ENCODE measurements at regions not wholly inside any gene's neighbourhood (a gene's known extent, or its start where the extent isn't known, plus 50 kb on each side); places are given as distances from the start of the nearest gene placed in this dataset.

DNA sequence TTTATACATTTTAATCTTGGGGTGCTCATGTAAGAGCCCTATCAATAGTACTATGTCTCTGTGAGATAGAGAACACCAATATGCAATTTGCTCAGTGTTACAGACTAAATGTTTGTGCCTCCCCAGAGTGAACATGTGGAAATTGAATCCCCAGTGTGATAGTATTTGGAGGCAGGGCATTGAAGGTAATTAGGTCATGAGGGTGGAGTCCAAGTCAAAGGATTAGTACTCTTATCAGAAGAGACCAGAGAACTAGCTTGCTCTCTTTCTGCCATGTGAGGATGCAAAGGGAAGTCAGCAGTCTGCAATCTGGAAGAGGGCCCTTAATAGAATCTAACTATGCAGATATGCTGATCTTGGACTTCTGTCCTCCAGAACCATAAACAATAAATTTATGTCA lies 1317.0 kb downstream of the STIM2 start:
- intact Hi-C loops (cut with micrococcal nuclease): no loop called here

DNA sequence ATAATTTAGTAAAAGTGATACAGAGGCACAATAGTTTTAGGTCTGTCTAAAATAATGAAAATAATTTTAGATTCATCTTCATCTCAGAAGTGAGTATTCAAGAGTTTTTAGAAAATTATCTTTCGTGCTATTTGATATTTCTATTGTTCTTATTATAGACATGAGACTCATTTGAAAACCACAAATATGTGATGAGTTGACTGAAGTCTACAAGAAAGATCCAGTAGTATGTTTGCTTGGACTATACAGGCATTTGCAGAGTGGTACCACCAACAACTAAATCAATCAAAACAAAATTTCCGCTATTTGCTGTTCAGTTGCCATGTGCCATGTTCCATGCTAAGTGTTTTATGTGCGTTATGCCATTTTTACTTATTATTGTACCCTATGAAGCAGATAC lies 1318.5 kb downstream of the STIM2 start:
- intact Hi-C loops (cut with micrococcal nuclease): no loop called here

DNA sequence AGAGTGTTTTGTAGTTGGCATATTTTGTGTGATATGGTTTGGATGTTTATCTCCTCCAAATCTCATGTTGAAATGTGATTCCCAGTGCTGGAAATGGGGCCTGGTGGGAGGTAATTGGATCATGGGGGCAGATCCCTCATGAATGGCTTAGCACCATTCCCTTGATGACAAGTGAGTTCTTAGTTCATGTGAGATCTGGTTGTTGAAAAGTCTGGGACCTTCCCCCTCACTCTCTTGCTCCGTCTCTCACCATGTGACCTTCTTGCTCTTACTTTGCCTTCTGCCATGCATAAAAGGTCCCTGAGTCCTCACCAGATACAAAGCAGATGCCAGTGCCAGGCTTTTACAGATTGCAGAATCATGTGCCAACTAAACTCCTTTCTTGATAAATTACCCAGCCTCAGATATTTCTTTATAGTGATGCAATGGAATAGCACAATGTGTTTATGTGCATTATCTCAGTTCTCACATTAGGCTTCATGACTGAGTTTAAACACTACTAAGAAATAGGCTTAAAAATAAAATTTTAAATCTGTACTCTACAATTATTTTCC lies 1348.8 kb downstream of the STIM2 start:
- intact Hi-C loops (cut with micrococcal nuclease): no loop called here

DNA sequence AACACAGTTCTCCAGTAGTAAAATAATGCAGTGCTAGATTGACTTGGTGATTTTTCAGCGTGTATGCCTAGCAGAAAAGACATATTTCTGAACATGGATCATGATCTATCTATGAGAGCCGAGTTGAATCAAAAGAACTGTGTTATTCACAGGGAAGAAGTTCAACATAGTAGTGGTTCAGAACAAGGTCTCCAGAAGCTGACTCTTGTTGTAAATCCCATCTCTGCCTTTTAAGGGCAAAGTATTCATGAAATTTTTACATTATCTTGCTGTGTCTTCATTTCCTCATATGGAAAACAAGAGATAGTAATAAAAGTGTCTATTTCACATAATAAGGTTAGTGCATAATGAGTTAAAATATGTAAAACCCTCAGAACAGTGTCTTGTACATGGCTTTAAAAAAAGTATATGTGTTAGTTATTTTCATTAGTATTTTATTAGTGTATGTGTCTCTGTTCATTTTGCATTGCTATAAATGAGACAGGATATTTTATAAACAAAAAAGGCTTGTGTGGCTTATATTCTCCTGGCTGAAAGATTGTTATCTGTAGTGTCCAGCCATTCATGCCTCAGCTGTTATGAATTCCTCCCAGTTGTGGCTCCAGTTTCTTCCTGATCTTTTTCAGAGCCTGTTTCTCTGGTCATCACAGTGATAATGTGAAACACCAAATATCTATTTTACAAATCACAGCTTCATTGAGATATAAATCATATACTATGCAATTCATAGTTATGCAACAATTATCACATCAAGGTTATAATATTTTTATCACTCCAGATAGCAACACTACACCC lies 1351.2 kb downstream of the STIM2 start:
- intact Hi-C loops (cut with micrococcal nuclease): no loop called here

DNA sequence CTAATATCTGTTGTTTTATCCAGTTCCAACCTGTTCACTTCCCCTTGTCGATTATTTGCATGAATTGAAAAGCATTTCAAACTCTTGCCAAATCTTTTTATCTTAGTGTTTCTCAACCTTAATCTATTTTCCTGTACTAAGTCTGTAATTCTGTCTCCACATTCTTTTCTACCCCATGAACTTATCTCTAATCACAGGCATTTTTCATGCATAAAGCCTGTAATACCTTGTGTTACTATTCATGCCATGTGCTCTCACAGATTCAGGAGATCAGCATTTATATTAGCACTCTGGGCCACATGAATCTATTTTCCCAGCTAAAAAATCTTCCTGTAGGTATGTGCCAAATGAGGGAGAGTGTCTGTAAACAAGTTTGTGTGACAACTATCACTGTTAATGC lies 1360.9 kb downstream of the STIM2 start:
- intact Hi-C loops (cut with micrococcal nuclease): no loop called here

DNA sequence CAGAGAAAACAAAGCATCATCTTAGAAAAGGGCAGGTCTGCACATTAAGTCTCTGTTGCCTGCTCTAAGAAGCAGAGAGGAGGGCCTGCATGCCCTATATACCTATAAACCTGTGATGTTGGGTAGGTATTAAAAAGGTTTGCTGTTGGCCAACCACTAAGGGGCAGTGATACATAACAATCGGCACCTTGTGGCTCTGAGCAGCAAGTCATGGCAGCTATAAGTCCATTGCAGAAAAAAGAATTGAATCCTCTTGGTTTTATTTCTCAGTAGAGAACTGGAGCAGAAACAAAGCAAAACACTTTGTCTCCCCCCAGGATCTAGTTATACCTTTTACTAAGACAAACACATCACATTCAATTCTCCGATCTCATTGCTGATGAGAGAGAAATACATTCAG lies 1364.4 kb downstream of the STIM2 start:
- intact Hi-C loops (cut with micrococcal nuclease): no loop called here

DNA sequence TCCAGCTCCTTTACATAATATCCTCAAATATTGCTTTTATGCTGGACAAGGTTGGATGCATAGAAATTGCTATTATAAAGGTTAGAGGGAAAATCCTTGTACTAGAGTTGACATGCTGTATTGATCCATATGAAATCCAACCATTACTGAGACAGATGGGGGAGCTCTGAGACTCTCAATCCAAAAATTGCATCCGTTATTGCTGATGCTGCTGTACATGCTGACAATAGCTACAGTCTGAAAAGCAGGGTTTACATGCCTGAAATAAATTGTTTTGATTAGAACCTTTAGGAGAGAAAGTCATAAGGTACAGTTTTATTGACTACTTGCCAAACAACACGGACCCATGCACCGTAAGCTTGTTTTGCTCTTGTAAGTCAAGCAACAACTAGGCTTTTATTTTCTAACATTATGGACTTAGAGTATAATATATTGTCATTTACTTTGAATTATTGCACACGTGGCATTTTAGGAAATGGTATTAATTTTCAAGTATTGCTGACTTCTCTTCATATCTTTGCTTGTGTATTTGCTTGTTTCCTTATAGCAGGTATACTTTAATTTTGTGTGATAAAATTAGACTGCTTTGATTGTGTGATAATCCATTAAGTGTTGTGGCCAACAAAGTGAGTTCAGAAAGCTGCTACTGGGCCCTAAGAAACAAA lies 1365.2 kb downstream of the STIM2 start:
- intact Hi-C loops (cut with micrococcal nuclease): no loop called here

DNA sequence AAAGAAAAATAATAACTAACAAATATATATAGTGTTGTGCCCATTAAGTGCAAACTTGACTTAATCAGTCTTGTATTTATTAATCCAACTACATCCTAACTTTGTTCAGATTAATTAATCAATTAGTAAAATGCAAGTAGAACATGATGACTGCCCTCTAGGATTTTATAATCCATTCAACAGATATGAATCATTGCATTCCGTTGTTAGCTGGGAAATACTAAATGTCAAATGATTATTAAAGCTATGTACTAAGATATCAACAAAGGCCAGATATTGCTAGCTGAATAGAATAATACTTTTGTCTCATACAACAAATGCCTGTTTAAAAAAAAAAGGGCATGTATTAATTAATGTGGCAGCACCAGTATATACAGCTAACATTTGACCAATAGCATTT lies 1366.3 kb downstream of the STIM2 start:
- intact Hi-C loops (cut with micrococcal nuclease): no loop called here

DNA sequence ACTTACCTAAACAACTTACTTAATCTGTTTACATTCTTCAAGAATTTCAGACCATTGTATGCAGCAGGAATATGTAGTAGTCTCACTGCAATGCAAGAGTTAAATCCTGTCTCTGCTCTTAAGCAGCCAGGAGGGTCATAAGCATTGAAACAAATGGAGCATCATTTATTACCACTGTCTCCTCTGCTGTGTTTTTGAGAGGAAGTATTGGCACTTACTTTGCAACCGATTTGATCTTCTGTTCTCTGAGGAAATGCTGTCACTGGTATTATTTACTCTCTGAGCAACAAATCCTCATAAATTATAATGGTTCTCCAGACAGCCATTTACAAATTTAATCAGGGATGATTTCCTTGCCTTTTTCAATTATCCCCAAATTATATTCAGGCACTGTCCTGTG lies 1367.1 kb downstream of the STIM2 start:
- intact Hi-C loops (cut with micrococcal nuclease): no loop called here

DNA sequence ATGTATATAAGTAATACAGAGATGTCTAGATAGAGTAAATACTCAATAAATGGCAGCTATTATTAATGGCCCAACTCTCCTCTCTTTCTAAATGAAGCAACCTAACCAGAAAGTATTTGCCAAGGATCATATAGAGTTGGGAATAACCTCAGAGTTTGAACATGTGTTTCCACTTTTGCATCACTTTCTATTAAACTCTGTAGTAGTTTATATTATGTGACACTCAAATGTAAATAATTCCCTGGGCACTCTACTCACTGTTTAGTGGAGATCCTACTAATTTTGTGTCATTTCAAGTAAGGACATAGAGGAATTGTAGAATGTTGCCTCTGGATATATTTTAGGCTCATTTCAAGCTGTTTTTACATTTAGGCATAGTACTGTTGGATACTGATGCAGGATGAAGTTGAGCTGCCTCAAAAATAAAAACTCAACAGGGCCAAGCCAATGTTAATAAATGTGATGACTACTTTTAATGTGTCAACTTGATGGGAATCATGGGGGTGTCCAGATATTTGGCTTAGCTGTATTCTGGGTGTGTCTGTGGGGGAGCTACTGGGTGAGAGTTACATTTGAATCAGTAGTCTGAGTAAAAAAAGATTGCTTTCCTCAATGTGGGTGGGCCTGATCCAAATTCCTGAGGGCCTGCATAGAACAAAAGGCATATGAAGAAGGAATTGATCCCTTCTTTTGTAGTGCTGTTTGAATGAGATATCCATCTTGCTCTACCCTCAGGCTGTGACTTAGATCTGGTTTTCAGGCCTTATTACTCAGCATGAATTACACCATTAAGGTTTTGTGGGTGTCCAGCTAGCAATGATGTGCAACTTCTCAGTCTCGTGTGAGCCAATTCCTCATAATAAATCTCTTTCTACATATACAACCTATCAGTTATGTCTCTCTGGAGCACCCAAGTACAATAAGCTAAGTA lies 1368.2 kb downstream of the STIM2 start:
- intact Hi-C loops (cut with micrococcal nuclease): no loop called here

DNA sequence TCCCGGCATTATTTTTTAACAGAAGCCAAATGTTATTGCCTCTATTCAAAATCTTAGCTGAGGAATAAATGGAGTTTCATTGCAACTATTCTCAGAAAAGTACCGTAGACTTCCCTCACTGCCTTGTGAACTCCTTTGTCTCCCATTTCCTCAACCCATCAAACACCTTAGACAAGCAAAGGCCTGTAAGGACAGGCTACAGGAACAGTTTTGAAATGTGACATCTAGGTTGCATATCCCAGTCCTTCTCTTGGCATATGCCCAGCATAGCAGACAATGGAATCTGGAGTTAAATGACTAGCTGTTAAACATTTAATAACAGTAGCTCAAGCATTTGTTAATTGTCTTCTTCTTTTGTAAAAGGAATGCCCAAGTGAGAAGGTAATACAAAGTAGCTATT lies 1371.7 kb downstream of the STIM2 start:
- intact Hi-C loops (cut with micrococcal nuclease): no loop called here

DNA sequence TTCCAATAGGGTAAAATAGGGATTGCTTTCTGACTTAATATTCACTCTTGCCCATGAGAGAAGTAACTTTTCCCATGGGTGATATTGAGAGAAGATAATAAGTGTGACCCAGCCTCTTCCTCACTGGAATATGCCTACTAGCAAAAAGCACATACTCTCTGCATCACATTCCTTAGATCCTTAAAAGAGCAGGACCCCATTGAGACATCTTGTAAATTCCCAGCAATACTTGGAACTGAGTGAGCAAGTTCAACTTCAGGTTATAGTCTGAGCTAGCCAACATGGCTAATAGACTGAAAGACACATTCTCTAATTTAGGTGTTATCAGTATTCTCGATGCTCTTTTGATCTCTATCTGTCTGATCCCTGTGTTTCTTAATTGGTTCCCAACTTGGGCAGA lies 1372.3 kb downstream of the STIM2 start:
- intact Hi-C loops (cut with micrococcal nuclease): no loop called here

DNA sequence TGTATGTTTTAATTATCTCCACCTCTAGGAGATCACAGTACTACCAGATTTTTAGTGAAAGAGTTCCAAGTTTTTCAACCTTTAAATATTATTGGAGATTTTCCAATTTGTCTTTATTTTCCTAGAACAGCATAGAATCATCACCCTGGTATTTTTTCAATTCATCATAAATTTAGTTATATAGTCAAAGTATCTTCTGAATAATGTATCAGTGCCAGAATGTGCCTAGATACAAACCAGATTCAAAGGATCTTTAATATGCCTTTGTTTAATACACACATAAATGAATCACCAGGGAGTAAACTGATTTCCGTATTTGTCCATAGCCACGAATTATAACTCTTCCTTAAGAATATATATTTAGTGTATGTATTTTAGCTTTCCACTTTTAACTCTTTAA lies 1373.1 kb downstream of the STIM2 start:
- intact Hi-C loops (cut with micrococcal nuclease): no loop called here

DNA sequence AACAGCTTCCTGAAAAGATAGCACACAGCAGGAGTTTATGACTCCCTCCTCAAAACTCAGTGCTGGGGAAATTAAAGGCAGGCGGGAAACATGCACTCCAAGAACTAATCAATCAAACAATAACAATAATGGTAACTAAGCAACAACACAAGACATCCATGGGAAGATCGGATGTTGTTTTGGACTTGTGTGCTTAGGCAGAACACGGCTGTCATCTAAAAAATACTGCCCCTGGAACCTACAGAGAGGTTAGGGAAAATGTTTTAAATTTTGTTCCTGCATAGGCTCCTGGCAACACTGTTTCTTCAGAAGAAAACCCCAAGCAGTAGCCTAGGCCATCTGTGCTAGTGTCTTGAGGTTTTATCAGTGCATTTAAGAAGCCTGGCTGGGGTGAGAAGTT lies 1378.2 kb downstream of the STIM2 start:
- intact Hi-C loops (cut with micrococcal nuclease): no loop called here

DNA sequence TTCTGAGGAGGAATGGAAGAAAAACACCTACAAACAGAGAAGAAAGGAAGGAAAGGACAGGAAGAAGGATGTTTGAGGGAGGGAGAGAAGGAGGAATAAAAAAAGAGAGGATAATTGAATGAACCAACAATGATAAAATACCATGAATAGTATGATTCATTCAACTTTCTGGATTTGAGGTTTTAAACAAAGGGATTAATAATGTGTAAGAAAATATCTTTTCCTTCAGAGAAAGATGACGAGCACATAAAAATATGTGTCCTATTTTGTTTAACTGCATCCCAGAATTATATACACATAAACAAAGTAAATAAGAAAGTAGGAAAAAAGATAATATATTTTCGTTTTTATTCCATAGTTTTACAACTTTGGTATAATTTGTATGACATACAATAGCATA lies 1380.4 kb downstream of the STIM2 start:
- intact Hi-C loops (cut with micrococcal nuclease): no loop called here

DNA sequence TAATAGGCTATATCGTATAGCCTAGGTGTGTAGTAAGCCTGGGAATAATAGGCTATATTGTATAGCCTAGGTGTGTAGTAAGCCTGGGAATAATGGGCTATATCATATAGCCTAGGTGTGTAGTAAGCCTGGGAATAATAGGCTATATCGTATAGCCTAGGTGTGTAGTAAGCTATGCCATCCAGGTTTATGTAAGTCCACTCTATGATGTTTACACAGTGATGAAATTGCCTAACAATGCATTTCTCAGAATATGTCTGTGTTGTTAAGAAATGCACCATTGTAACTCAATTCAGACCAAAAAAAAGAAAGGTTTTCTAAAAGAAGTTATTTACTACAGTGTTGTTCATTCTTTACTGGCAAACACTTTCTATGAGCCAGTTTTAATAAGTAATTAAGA lies 1387.2 kb downstream of the STIM2 start:
- intact Hi-C loops (cut with micrococcal nuclease): no loop called here

DNA sequence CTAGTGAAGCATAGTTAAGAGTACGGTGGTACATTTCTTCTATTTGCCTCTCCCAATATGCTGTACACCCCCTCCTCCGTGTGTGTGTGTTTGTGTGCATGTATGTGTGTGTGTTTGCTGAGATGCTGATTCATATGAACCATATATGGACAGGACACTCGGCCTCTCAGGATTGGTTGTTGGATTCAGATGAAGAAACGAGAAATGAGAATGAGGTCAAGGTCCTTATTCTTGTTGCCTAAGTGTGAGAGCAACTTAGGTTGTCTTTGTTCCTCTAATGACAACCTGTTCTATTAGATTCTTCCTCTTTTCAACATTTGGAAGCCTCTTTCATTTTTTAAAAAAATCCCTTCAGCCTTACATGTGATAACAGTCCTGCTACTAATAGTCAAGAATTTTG lies 1387.6 kb downstream of the STIM2 start:
- intact Hi-C loops (cut with micrococcal nuclease): no loop called here

DNA sequence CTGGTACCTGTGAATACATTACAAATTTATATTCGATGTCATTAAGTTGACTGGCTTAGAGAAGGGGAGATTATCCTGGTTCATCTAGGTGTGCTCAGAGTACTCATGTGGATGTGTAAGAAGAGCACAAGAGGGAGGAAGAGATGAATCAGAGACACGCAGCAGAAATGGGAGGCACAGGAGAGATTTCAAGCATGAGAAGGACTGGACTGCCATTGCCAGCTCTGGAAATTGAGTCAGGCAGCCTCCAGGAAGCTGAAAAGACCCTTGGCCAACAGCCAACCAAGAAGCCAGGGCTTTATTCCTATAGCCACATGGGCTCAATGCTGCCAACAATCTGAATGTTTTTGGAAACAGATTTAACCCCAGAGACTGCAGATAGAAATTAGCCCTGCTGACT lies 1390.0 kb downstream of the STIM2 start:
- intact Hi-C loops (cut with micrococcal nuclease): no loop called here

DNA sequence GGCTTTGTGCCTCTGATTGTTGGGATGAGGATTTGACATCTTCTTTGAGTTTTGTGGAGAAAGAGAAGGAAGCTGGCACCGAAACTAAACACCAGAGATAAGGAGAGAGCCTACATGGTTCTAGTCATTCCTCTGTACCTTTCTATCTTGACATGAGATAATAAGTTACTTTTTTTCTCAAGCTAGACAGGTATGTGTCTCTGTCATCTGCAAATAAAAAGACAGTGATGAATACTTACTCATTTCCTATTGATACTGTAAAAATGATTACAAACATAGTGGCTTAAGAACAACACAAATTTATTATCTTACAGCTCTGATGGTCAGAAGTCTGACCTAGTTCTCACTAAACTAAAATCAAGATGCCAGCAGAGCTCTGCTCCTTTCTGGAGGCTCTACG lies 1391.2 kb downstream of the STIM2 start:
- intact Hi-C loops (cut with micrococcal nuclease): no loop called here

DNA sequence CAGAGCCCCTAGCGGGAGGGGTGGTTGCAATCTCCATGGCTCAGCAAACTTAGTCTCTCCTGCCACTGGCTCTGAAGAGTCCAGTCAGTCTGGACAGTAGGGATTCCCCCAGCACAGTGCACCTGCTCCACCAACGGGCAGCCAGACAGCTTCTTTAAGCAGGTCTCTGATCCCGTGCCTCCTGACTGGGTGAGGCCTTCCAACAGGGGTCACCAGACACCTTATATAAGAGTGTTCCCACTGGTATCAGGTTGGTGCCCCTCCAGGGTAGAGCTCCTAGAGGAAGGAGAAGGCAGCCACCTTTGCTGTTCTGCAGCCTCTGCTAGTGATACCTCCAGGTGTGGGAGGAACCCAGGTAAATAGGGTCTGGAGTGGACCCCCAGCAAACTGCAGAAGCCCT lies 1393.4 kb downstream of the STIM2 start:
- intact Hi-C loops (cut with micrococcal nuclease): no loop called here

DNA sequence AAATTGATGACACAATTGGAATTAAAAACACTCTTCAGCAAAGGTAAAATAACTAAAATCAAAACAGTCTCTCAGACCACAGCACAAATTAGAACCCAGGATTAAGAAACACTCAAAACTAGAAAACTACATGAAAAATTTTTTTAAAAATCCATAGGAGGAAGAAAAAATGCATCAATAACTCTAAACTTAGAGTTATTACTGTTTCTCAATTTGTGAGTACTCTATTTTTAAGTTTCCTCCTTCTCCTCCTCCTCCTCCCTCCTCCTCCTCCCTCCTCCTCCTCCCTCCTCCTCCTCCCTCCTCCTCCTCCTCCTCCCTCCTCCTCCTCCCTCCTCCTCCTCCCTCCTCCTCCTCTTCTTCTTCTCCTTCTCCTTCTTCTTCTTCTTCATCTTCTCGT lies 1395.7 kb downstream of the STIM2 start:
- intact Hi-C loops (cut with micrococcal nuclease): no loop called here

DNA sequence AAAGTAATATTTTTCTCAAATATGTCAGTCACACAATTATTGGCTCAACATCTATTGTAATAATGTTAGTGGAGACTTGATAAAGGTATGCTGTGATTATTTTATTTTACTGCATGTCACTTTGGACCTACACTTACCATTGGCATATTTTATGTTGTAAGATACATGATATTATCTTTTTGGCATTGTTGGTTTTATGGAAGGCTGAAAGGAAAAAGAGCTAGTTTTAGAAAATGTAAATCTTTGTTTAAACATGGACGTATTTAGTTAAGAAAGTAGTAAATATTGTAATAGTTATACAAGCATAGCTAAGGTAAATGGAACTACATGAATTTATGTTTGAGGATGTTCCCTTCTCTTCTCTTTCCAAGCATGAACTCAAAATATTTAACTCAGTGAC lies 1399.3 kb downstream of the STIM2 start:
- intact Hi-C loops (cut with micrococcal nuclease): no loop called here

Measured in T-helper 1 cell treated with Interleukin-12 subunit alpha and Interleukin-12 subunit beta and Interleukin-4 antibody, amounts not matched to agents 30 ng/mL and 1 ng/mL, for 36 hours (primary cell).